GM18870 (cell line): ENCODE measurements at regions not wholly inside any gene's neighbourhood (a gene's known extent, or its start where the extent isn't known, plus 50 kb on each side); places are given as distances from the start of the nearest gene placed in this dataset.
"Not testable (repeated sequence)": the region's sequence is repeated elsewhere in the genome, so short reads cannot be mapped to it uniquely, and the experiment has no call there.

Experiments
- ATAC-seq: cut with Tn5 transposase; IDR thresholded peaks from one replicate; pipeline ENCODE4 v1.9.1; 2021; ENCODE audit warnings: moderate library complexity; ENCODE audit not compliant: unreplicated experiment

DNA sequence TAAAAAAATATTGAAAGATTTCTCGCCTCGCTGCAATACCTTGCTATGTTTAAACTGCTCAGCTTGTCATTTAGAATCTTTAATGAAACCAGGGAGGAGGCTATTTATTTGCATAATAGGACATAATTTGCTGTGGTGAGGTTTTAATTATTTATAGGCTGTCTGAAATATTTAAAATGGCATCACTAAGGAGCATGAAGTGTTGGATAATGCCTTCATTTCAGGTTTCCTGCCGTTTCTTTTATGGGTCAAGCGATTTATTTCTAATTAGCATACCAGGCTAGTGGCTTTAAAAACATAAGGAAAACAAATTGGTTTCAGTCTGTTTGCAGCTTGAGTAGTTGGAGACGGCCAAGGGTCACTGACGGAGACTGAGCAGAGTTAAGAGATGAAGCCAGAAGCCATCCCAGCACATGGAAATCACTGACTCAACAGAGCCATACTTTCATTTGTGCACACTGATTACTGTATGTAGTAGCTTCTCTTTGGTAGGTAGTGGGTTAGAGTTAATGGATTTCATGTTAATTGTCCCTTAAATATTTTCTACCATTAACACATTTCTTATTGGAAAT is 1962.4 kb upstream of the TENM3 start:
- ATAC-seq, result no peak

DNA sequence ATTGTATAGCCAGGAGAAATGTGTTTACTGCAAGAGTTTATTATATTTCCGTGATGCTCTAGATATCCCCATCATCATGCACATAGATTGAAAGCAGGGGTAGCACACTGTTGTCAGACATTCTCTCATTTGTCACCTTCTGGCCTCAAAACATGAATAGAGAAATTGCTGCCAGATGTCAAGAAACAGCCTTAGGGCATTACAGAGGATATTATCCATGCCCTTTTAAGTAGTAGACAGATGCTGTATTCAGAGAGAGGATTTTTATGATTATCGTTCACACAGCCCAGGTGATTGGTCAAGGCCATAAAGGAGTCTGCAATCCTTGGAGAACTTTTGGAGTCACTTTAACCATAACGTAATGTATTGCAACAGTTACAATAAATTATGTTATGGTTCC is 1961.5 kb upstream of the TENM3 start:
- ATAC-seq, result no peak

DNA sequence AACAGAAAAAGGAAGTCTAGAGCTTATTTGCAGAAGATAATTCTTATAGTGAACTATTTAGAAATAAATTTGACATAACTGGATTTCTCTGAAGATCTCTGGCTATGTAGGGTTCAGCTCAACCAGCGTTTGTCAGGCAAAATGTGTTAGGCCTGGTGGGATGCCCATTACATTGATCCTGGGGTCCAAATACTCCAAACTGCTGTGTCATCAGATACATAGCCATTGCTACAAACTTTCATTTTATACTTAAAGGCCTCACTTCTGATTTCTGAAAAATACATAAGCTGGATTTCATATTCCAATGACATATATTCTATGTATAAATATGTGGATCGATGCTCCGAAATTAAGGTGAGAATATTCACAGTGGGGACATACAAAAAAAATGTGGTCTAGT is 1958.9 kb upstream of the TENM3 start:
- no peak for ATAC-seq

DNA sequence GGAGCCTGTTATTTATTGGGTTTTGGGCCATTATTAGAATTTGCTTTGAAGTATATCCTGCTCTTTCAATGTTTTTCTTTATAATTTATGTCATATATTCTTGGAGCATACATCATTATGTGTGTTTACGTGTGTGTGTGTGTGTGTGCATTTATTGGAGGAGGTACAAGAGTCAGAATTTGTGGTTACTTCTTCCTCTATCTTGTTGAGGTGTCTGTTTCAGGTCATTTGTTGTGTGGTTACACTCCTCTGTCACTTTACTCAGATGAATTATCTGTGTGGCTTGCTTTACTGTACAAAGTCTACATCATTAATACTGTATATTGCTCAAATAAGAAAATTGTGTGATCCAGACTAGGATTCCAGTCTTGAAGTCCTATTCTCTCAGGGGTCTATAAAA is 1957.4 kb upstream of the TENM3 start:
- peak; percentile 95 for ATAC-seq

DNA sequence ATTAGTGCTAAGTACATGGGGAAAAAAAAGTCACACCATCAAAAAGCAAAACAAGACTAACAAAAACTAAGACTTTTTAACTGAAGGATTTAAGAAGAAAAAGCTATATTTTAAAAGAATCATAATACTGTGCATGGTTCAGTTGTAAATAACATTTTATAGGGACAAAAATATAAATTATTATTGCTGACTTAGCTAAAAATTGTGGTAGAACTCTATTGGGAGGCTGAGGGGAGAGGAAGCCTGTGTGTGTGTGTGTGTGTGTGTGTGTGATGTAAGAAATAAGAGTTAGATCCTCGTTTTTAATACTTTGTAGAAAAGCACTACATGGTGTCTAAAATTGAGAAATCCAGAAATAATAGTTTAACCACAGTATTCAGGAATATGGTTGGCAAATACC is 1950.9 kb upstream of the TENM3 start:
- ATAC-seq, result no peak

DNA sequence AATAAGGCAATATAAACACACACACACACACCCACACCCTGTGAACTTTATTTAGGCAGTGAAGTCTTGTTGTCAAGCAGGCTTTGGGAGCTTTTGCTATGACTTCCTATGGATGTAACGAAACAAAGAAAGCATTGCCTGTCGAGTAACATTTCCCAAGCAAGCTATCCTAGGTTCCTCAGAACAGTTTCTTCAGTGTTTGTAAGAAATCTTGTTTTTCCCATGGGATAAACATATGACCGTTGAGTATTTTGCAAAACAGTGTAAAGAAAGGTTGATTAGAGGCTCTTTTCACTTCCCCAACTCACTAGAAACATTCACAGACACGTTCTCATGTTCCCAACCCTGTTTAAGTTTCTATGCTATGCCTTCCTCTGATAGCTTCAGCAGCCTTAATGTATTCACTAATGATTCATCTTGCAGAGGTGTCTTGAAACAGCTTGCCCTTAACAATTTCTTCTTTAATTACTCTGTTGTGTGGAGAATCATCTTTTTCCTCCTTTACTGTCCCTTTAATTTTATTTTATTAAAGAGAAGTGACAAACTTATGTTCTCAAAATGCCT is 1947.1 kb upstream of the TENM3 start:
- no peak for ATAC-seq

DNA sequence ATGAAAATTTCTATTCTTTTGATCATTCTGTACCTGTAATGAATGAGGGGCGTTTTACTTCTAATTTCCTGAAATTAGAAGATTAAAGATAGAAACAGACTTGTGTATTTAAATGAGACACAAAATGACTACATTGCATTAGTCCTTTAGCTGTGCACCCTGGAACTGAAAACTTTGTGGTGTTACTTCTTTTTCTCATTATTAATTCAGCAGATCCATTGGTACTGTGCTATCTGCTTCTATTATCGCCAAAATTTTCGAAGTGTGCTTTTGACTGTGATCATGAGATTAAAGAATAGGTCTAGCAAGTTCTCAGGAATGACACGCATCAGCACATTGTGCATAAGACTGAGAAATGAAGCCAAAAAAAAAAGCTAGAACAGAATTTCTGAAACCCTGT is 1938.9 kb upstream of the TENM3 start:
- peak; percentile 73 for ATAC-seq

DNA sequence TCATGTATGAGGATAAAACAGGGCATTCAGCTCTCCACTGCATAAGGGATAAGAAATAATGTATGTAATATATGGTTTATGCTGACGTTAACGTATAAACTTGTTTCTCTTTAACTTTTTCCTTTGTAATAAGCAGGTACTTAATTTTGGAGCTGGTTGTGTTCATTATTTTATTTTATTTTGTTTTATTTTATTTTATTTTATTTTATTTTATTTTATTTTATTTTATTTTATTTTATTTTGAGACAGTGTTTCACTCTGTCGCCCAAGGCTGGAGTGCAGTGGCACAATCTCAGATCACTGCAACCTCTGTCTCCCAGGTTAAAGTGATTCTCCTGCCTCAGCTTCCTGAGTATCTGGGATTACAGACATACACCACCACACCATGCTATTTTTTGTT is 1932.6 kb upstream of the TENM3 start:
- ATAC-seq, result no peak

DNA sequence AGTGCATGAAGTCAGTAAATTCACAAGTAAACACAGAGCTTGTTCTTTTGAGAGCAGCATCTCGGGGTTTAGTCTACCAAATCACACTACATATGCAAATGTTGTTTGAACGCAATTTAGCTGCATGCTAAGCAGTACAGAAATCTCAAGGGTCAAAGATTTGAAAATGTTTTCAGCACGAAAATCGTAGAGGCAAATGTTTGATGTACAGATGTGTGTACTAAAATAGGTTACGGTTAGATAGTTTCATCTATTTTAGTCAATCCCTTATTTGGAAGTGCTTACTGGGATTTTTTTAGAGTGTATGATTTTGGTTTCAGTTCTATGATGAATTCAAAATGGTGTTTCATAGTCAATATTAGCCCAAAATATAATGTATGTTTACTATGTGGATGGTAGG is 1928.2 kb upstream of the TENM3 start:
- ATAC-seq, result peak; percentile 82

DNA sequence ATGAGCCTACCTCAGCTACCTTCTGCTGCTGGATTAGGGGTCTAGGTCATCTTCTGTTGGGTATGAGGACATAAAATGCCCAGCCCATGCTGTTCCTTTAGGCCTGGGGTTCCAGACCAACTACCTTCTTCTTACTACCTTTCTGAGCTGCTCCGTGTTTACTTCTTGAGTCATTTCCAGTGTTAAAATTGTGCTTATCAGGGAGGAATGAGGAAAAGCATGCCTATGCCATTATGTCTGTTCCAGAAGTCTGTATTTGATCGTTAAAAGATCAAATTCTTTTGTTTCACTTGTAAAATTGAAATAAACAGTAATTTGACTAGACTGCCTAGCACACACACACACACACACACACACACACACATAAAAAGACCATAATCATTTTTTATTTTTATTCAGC is 1912.7 kb upstream of the TENM3 start:
- no peak for ATAC-seq

DNA sequence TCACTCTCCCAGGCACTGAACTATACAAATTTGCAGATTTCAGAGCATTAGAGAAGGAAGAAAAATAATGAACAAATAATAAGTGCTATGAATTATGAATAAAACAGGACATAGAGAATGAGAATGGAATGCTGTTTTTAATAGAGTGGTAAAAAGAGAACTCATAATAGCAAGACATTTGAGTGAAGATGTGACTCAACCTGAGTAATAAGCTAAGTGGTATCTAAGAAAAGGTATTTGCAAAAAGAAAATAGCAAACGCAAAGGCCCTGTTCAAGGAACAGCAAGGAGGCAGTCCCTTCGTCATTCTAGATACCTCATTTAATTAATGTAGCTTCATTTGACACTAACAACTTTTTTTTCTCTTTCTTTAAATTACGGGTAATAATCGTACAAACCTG is 1910.0 kb upstream of the TENM3 start:
- ATAC-seq, result no peak

DNA sequence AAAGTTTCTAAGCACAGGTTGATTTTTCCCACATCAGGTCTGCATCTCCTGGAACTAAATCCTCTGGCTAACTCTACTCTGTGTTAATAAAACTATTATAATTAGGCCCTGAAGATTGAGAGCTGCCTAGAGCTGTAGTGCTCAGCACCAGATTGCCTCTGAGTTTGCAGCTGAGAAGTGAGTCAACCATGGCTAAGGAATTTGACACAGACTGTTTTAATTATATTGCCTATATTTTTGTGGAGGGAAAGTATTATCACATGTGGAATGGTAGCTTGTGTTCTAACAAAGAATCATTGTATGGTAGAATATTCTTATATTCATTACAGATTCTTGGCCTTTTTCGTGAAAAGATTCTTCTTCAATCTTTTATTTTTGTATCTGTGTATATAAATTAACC is 1907.6 kb upstream of the TENM3 start:
- no peak for ATAC-seq

DNA sequence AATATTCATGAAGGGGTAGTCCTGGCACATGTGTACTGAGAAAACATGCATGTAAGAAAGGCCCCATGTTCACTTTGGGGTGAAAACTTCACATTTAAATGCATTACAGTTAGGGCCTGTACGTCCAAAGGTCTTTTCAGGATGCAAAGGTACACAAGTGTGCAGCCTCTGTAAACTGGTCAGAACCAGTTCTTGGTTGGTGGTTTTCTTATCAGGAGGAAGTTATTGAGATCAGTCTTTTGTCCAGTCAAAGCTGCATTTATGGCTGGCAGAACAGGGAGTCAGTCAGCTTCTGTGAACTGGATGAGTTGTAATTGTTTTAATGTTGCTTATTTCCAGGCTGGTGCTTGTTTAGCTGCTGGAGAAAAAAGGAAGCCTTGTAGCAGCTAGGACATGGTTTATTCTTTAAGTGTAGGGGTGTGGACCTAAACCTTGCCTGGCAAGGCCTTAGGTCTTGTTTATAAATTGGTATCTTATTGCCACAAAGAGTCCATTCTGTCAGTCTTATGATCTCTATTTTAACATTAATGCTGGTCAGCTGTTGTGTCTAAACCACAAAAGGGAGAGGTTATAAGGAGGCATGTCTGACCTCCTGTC is 1906.6 kb upstream of the TENM3 start:
- ATAC-seq, result no peak

DNA sequence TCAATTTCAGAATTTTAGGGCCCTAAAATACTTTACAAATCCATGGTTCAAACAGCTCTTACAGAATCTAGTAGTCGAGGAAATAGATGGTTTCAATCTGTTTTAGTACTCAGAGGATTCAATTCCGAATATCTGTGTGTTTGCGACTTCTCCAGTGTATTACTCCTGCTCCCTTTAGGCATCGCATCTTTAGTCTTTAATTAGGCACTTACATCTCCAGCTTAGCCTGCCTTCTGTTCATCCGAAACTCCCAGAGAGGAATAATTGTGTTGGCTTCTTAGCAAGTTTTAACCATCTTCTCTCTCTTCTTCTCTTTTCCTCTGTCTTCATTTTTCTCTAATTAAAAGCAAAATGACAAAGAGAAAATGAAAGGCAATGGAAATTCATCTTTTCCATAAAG is 1901.3 kb upstream of the TENM3 start:
- no peak for ATAC-seq

DNA sequence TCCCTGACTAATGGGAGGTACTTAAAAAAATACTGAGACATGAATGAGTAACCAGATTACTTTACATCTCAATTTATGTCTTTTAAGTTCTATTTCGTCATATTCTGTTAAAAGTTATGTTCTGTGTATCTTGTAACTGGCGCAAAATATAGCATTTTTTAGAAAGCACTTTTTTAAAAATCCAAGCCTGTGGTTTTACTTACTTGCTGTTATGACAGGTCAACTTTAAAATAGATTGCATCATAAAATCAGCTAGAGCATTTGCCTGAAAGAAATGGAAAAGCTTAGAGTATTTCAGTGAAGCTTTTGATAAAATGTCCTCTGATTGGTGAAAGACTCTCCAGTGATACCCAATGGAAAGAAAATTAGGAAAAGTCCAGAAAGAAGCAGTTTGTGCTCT is 1892.3 kb upstream of the TENM3 start:
- no peak for ATAC-seq

DNA sequence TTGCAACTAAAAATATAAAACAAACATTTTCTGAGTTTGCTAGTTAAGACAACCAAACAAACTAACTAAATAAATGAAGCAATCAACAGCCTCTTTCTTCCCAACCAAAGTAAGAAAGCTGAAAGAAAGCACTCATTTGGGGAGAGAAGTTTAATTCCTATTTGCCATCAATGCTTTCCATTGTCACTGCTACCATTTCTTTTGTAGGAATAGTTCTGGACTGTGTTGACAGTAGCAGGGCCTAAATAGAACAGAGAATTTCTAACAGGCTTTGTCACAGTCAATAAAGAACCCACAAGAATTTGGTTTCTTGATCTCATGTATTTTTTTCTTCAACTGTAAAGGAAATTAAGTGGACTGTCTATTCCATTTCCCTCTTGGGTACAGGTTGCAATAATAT is 1886.4 kb upstream of the TENM3 start:
- ATAC-seq, result no peak

DNA sequence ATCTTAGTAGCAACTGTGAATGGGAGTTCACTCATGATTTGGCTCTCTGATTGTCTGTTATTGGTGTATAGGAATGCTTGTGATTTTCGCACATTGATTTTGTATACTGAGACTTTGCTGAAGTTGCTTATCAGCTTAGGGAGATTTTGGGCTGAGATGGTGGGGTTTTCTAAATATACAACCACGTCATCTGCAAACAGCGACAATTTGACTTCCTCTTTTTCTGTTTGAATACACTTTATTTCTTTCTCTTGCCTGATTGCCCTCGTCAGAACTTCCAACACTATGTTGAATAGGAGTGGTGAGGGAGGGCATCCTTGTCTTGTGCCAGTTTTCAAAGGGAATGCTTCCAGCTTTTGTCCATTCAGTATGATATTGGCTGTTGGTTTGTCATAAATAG is 1883.1 kb upstream of the TENM3 start:
- not testable (repeated sequence) for ATAC-seq

DNA sequence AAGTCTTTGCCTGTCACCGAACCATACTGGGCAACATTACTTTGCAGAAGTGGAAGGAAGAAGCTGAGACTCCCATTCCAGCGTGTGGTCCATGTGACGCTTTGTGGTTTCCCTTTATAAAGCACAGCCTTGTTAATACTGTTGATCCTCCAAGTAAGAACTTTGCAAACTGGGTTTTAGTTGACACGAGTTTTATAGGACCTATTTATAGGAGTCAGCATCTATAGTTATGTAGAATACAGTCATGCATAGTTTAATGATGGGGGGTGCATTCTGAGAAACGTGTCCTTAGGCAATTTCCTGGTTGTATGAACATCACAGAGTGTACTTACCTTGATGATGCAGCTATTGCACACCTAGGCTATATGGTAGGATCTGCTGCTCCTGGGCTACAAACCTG is 1879.4 kb upstream of the TENM3 start:
- ATAC-seq, result no peak

DNA sequence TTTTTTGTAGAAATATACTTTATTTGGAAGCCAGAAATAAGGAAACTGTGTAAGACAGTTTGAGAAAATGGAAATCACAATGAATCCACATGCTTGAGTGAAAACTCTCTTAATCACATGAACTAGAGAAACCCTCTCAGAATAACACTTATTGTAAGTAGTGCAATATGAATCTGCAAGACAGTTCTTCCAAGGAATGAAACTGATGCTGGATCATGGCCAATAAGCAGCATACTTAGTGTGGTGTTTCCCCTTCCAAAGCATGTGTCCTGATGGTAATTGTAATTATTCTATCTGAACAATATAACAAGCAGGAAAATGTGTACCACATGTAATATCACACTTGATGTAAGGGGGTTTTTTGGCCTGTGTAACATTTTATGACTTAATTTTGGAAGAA is 1870.5 kb upstream of the TENM3 start:
- ATAC-seq, result no peak

DNA sequence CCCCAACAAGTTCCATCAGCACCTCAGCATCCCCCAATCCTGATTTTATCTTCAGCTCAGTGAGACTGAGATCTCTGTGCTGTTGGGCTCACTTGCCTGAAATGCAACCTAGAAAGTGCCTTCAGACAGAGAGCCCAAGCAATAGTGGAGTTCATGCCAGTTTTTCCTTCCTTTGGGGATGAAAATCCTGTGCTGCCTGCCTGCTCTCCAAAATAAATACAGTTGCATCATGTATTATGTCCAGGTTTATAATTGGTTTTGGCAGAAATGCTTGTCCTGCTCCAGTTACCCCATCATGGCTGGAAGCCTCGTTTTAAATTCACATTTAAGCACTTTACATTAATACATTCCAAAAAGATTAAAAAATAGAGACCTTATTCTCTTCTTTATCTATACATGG is 1865.5 kb upstream of the TENM3 start:
- no peak for ATAC-seq

DNA sequence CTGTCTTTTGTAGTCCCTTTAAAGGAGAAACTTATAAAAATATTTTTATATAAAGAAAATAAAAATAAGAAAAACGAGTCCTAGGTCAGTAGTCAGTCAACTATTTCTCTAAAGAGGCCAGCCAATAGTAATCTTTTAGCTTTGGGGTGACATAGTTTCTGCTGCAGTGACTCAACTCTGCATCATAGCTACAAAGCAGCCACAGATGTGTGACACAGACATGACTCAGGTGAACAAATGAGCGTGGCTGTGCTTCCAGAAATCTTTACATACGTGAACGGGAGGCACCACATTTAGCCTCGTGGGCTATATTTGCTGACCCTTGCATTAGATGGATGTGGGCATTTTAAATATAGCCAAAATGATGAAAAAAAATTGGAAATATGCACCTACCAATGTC is 1862.5 kb upstream of the TENM3 start:
- no peak for ATAC-seq

DNA sequence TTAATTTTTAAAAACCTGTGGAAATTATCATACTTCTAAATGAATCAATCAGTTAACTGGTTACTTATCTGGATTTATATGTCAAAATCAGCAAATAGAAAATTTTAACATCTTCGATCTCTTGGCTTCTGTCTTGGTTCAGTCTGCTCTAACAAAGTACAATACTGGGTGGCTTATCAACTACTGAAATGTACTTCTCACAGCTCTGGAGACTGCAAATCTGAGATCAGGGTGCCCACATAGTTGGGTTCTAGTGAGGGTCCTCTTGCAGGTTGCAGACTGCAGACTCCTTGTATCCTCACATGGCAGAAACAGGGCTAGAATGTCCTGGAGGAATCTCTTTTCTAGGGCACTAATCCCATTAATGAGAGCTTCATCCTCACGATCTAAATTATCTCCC is 1851.6 kb upstream of the TENM3 start:
- ATAC-seq, result no peak

DNA sequence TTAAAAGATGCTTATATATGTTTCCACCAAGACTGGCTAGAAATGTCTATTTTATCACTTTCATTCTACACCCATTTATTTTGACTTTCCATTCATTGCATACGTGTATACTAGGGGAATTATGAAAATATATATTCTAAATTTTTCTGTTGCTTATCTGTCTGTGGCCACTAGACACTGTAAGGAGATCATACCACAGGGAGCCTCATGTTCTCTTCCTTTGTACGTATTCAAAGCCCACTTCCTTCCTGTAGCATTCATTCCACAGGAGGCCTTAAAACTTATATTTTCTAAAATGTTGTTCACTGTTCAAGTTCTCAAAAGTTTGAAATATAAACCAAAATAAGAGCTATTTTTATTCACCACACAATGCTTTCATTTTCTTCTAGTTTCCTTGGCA is 1848.9 kb upstream of the TENM3 start:
- ATAC-seq, result peak; percentile 48
